ENCODE measurements at regions not wholly inside any gene's neighbourhood (a gene's known extent, or its start where the extent isn't known, plus 50 kb on each side); places are given as distances from the start of the nearest gene placed in this dataset.
"Not testable (repeated sequence)": the region's sequence is repeated elsewhere in the genome, so short reads cannot be mapped to it uniquely, and the experiment has no call there.

GRCh38 chr6:91911945-91912344 lies 1325.1 kb upstream of the MAP3K7 start:
- no peak for TF ChIP-seq CTCF (IDR thresholded peaks at IDR 0.05)

GRCh38 chr6:91904586-91905164 lies 1317.8 kb upstream of the MAP3K7 start:
- ATAC-seq (ENCODE audit: low FRiP score) (no peak), DNase-seq (ENCODE audit: low spot score) (no peak)
- no peak for TF ChIP-seq CTCF (IDR thresholded peaks at IDR 0.05)

More at GRCh38 chr6:91911945-91912344, 1325.1 kb upstream of the MAP3K7 start:
- ATAC-seq (ENCODE audit: low FRiP score) (no peak), DNase-seq (ENCODE audit: low spot score) (no peak)

GRCh38 chr6:91895599-91896285 lies 1308.9 kb upstream of the MAP3K7 start:
- no peak for DNase-seq (ENCODE audit: low spot score)
- no peak for ATAC-seq (ENCODE audit: low FRiP score)
- no peak for TF ChIP-seq CTCF (IDR thresholded peaks at IDR 0.05)

- ATAC-seq (ENCODE audit: low FRiP score) (no peak), DNase-seq (ENCODE audit: low spot score) (no peak)
- TF ChIP-seq CTCF (IDR thresholded peaks at IDR 0.05) = no peak
Measured at GRCh38 chr6:91886183-91886795, 1299.4 kb upstream of the MAP3K7 start.

- not testable (repeated sequence) for ATAC-seq (ENCODE audit: low FRiP score); DNase-seq (ENCODE audit: low spot score)
Measured at GRCh38 chr6:91881791-91882190, 1294.9 kb upstream of the MAP3K7 start.

GRCh38 chr6:91879386-91879995 lies 1292.6 kb upstream of the MAP3K7 start:
- no peak for DNase-seq (ENCODE audit: low spot score)
- TF ChIP-seq CTCF (IDR thresholded peaks at IDR 0.05) = no peak
- no peak for ATAC-seq (ENCODE audit: low FRiP score)

GRCh38 chr6:91877994-91878393 lies 1291.1 kb upstream of the MAP3K7 start:
- DNase-seq (ENCODE audit: low spot score) (no peak), ATAC-seq (ENCODE audit: low FRiP score) (no peak)
- no peak for TF ChIP-seq CTCF (IDR thresholded peaks at IDR 0.05)
